Lower leg skin (tissue), 3 donors: ENCODE measurements at regions not wholly inside any gene's neighbourhood (a gene's known extent, or its start where the extent isn't known, plus 50 kb on each side); places are given as distances from the start of the nearest gene placed in this dataset.

Experiments used
- CTCF ChIP-seq, 3 donors: fragments of 450-650 bp; IDR thresholded peaks; one replicate each; pipeline ENCODE4 v1.5.1; 2016; ENCODE audit warnings: antibody characterized with exemption in 3 of 3, mild to moderate bottlenecking in 3 of 3, moderate library complexity in 2 of 3
- POLR2A ChIP-seq, 2 donors: fragments of 450-650 bp; IDR thresholded peaks; one replicate each; pipeline ENCODE4 v1.6.1; 2016 to 2017; ENCODE audit warnings: antibody characterized with exemption in 2 of 2, mild to moderate bottlenecking in 1 of 2, moderate library complexity in 1 of 2

GRCh38 chr9:1460143-1460769 is 410.1 kb downstream of the DMRT2 start:
- no peak for TF ChIP-seq CTCF (IDR thresholded peaks at IDR 0.05)
- no peak for TF ChIP-seq POLR2A (IDR thresholded peaks at IDR 0.05)
